ENCODE measurements at regions not wholly inside any gene's neighbourhood (a gene's known extent, or its start where the extent isn't known, plus 50 kb on each side); places are given as distances from the start of the nearest gene placed in this dataset.

DNA sequence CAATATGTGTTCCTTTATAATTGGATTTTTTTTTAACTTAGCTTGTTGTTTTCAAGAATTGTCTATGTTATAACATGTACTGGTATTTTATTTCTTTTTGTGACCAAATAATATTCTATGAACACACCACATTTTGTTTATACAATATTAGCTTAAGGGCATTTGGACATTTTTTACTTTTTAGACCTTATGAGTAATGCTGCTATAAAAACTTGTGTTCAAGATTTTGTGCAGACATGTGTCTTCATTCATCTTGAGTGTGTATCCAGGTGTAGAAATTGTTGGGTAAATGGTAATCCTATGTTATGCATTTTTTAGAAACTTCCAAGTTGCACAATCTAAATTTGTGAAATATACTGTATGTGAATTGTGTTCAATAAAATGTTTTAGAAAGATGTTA lies 936.7 kb downstream of the CCSER2 start:
- H4K8ac ChIP-seq (ENCODE audit: low read depth, low read length) = no peak overlapping the region
- H2AK5ac ChIP-seq (ENCODE audit: low read length) = no peak overlapping the region
- no peak overlapping the region for H3K4ac ChIP-seq (ENCODE audit: low read depth, low read length)
- no peak overlapping the region for H3K4me2 ChIP-seq (ENCODE audit: low read length)
- H2BK5ac ChIP-seq (ENCODE audit: low read depth, low read length, poor library complexity) = no peak overlapping the region
- H3K14ac ChIP-seq (ENCODE audit: low read length) = no peak overlapping the region
- H3K79me1 ChIP-seq (ENCODE audit: low read length) = no peaks in the 10 kb centered on the region
- no peak overlapping the region for H2AFZ ChIP-seq (ENCODE audit: insufficient read depth, low read length, poor library complexity)
- H2BK12ac ChIP-seq (ENCODE audit: low read length) = no peak overlapping the region
- H3K27ac ChIP-seq (ENCODE audit: low read depth, low read length) = no peak overlapping the region
- H3K9ac ChIP-seq (ENCODE audit: low read length) = no peak overlapping the region
- no peak overlapping the region for H4K91ac ChIP-seq (ENCODE audit: low read depth, low read length)
- H3K4me3 ChIP-seq (ENCODE audit: low read depth, low read length) = no peak overlapping the region
- no peak overlapping the region for H2BK120ac ChIP-seq (ENCODE audit: insufficient read depth, low read length, poor library complexity)
- no peaks in the 10 kb centered on the region for H3K9me3 ChIP-seq (ENCODE audit: insufficient read depth, low read depth, low read length)
- no peak overlapping the region for H3K18ac ChIP-seq (ENCODE audit: low read length)
- DNase-seq = no peak
- no peaks in the 10 kb centered on the region for H3K79me2 ChIP-seq (ENCODE audit: control insufficient read depth, insufficient read depth, low read length, poor library complexity)
- H3K36me3 ChIP-seq (ENCODE audit: control insufficient read depth in 1 of 2, insufficient read depth in 2 of 2, low read length in 2 of 2) = no peaks in the 10 kb centered on the region
- no peak overlapping the region for H3K23ac ChIP-seq (ENCODE audit: low read length)
- H3K27me3 ChIP-seq (ENCODE audit: insufficient read depth, low read length) = no peaks in the 10 kb centered on the region
- H3K4me1 ChIP-seq (ENCODE audit: control insufficient read depth in 1 of 2, insufficient read depth in 2 of 2, low read length in 2 of 2) = peaks cover 0 to 2% of the 10 kb centered on the region in 2 experiments
- no peak overlapping the region for H4K12ac ChIP-seq (ENCODE audit: low read depth, low read length)

DNA sequence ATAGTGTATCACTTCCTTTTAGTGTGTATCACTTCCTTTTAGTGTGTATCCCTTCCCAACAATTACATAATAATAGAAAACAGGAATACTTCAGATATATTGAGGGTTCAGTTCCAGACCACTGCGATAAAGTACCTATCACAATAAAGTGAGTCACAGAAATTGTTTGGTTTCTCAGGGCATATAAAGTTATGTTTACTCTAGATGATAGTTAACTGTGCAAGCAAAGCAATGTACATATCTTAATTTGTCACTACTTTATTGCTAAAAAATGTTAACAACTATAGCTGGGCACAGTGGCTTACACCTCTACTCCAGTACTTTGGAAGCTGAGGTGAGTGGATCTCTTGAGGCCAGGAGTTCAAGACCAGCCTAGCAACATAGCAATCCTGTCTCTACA lies 938.4 kb downstream of the CCSER2 start:
- Histone ChIP-seq H3K14ac (ENCODE audit: low read length) (no peak overlapping the region), H3K4me3 (ENCODE audit: low read depth, low read length) (no peak overlapping the region), H3K4me1 (ENCODE audit: control insufficient read depth in 1 of 2, insufficient read depth in 2 of 2, low read length in 2 of 2) (no peaks in the 10 kb centered on the region), H3K27ac (ENCODE audit: low read depth, low read length) (no peak overlapping the region), H2AK5ac (ENCODE audit: low read length) (no peak overlapping the region), H3K79me2 (ENCODE audit: control insufficient read depth, insufficient read depth, low read length, poor library complexity) (no peaks in the 10 kb centered on the region), H3K9ac (ENCODE audit: low read length) (no peak overlapping the region), H2AFZ (ENCODE audit: insufficient read depth, low read length, poor library complexity) (no peak overlapping the region), H3K79me1 (ENCODE audit: low read length) (no peaks in the 10 kb centered on the region), H4K8ac (ENCODE audit: low read depth, low read length) (no peak overlapping the region), H2BK120ac (ENCODE audit: insufficient read depth, low read length, poor library complexity) (no peak overlapping the region), H4K91ac (ENCODE audit: low read depth, low read length) (no peak overlapping the region), H3K4me2 (ENCODE audit: low read length) (no peak overlapping the region), H3K36me3 (ENCODE audit: control insufficient read depth in 1 of 2, insufficient read depth in 2 of 2, low read length in 2 of 2) (no peaks in the 10 kb centered on the region), H4K12ac (ENCODE audit: low read depth, low read length) (no peak overlapping the region), H3K9me3 (ENCODE audit: insufficient read depth, low read depth, low read length) (no peaks in the 10 kb centered on the region), H2BK12ac (ENCODE audit: low read length) (no peak overlapping the region), H2BK5ac (ENCODE audit: low read depth, low read length, poor library complexity) (no peak overlapping the region), H3K23ac (ENCODE audit: low read length) (no peak overlapping the region), H3K27me3 (ENCODE audit: insufficient read depth, low read length) (no peaks in the 10 kb centered on the region), H3K18ac (ENCODE audit: low read length) (no peak overlapping the region), H3K4ac (ENCODE audit: low read depth, low read length) (no peak overlapping the region)
- WGBS (ENCODE audit: extremely low coverage, insufficient coverage, insufficient read length) = no CpG with 5 or more reads among the region's 1 CpG
- DNase-seq = no peak

DNA sequence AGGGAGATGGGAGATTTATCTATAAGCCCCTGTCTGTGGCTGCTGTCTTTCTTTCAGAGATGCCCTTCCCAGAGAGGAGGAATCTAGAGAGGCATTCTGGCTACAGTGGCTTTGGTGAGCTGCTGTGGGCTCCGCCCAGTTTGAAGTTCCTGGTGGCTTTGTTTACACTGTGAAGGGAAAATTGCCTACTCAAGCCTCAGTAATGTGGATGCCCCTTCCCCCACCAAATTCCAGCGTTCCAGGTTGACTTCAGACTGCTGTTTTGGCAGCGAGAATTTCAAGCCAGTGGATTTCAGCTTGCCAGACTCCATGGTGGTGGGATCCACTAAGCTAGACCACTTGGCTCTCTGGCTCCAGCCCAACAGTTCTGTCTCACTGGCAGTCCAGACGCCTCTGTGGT lies 951.6 kb downstream of the CCSER2 start:
- Histone ChIP-seq H2BK12ac (ENCODE audit: low read length) (no peak overlapping the region), H2AK5ac (ENCODE audit: low read length) (no peak overlapping the region), H4K91ac (ENCODE audit: low read depth, low read length) (no peak overlapping the region), H3K4ac (ENCODE audit: low read depth, low read length) (no peak overlapping the region), H3K27ac (ENCODE audit: low read depth, low read length) (no peak overlapping the region), H2BK5ac (ENCODE audit: low read depth, low read length, poor library complexity) (no peak overlapping the region), H3K9ac (ENCODE audit: low read length) (no peak overlapping the region), H4K8ac (ENCODE audit: low read depth, low read length) (no peak overlapping the region), H3K14ac (ENCODE audit: low read length) (no peak overlapping the region), H2BK120ac (ENCODE audit: insufficient read depth, low read length, poor library complexity) (no peak overlapping the region), H2AFZ (ENCODE audit: insufficient read depth, low read length, poor library complexity) (no peak overlapping the region), H3K79me1 (ENCODE audit: low read length) (peaks cover 3% of the 10 kb centered on the region), H3K4me3 (ENCODE audit: low read depth, low read length) (no peak overlapping the region), H3K36me3 (ENCODE audit: control insufficient read depth in 1 of 2, insufficient read depth in 2 of 2, low read length in 2 of 2) (no peaks in the 10 kb centered on the region), H3K18ac (ENCODE audit: low read length) (no peak overlapping the region), H3K4me1 (ENCODE audit: control insufficient read depth in 1 of 2, insufficient read depth in 2 of 2, low read length in 2 of 2) (peaks cover 10 to 12% of the 10 kb centered on the region in 2 experiments), H3K27me3 (ENCODE audit: insufficient read depth, low read length) (no peaks in the 10 kb centered on the region), H3K79me2 (ENCODE audit: control insufficient read depth, insufficient read depth, low read length, poor library complexity) (no peaks in the 10 kb centered on the region), H3K9me3 (ENCODE audit: insufficient read depth, low read depth, low read length) (no peaks in the 10 kb centered on the region), H3K4me2 (ENCODE audit: low read length) (no peak overlapping the region), H3K23ac (ENCODE audit: low read length) (no peak overlapping the region), H4K12ac (ENCODE audit: low read depth, low read length) (no peak overlapping the region)
- no CpG with 5 or more reads among the region's 4 CpGs for WGBS (ENCODE audit: extremely low coverage, insufficient coverage, insufficient read length)
- DNase-seq = peak in 1 of 2 donors; percentile 12

DNA sequence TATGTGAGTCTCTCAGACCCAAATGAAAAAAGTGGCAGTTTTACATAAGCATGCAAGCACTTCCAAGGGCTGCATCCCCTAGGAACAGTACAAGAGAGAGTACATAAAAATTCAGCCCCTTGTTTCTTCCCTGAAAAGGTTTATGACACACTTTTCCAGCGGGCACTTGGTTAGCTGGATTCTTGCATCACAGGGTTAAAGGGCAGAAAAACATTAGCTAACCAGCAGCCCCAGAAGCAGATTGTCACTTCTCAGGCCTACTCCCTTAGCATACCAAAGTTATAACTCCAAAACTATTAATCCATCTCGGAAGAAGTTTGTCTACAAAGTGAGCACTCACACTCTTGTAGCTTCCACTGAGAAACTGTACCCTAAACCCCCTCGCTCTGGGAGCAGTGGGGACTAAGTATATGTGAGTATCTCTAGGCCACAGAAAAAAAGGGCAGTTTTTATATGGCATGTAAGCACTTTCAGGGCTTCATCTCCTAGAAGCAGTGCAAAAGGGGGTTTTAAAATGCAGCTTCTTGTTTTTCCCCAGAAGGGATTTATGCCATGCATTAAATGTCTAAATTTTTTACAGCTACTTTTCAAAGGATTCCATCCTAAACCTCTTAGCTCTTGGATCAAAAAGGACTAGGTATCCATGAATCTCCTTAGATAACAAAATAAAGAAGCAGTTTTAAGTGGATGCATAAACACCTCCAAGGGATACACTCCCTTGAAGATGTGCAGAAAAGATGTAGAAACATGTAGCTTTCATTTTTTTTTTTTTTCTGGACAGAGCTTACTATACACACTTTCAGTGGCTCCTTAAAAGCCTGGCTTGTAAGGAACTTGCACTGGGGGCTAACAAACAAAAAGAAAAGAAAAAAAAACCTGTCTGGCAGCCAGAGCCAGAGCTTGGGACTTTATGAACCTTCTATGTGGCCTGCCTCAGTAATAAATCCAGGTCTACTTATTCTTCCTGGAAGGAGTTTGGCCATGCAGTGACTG lies 956.7 kb downstream of the CCSER2 start:
- Histone ChIP-seq H4K91ac (ENCODE audit: low read depth, low read length) (no peak overlapping the region), H3K27me3 (ENCODE audit: insufficient read depth, low read length) (no peaks in the 10 kb centered on the region), H3K79me2 (ENCODE audit: control insufficient read depth, insufficient read depth, low read length, poor library complexity) (no peaks in the 10 kb centered on the region), H3K4me3 (ENCODE audit: low read depth, low read length) (no peak overlapping the region), H2BK5ac (ENCODE audit: low read depth, low read length, poor library complexity) (no peak overlapping the region), H3K79me1 (ENCODE audit: low read length) (peaks cover 3% of the 10 kb centered on the region), H3K14ac (ENCODE audit: low read length) (no peak overlapping the region), H3K4me2 (ENCODE audit: low read length) (no peak overlapping the region), H2AFZ (ENCODE audit: insufficient read depth, low read length, poor library complexity) (no peak overlapping the region), H3K27ac (ENCODE audit: low read depth, low read length) (no peak overlapping the region), H3K23ac (ENCODE audit: low read length) (no peak overlapping the region), H4K12ac (ENCODE audit: low read depth, low read length) (no peak overlapping the region), H2BK12ac (ENCODE audit: low read length) (no peak overlapping the region), H3K18ac (ENCODE audit: low read length) (no peak overlapping the region), H3K9me3 (ENCODE audit: insufficient read depth, low read depth, low read length) (no peaks in the 10 kb centered on the region), H4K8ac (ENCODE audit: low read depth, low read length) (no peak overlapping the region), H2BK120ac (ENCODE audit: insufficient read depth, low read length, poor library complexity) (no peak overlapping the region), H3K9ac (ENCODE audit: low read length) (no peak overlapping the region), H2AK5ac (ENCODE audit: low read length) (no peak overlapping the region), H3K4ac (ENCODE audit: low read depth, low read length) (no peak overlapping the region), H3K36me3 (ENCODE audit: control insufficient read depth in 1 of 2, insufficient read depth in 2 of 2, low read length in 2 of 2) (no peaks in the 10 kb centered on the region), H3K4me1 (ENCODE audit: control insufficient read depth in 1 of 2, insufficient read depth in 2 of 2, low read length in 2 of 2) (peaks cover 5% of the 10 kb centered on the region in 2 experiments)
- WGBS (ENCODE audit: extremely low coverage, insufficient coverage, insufficient read length) = no CpG with 5 or more reads among the region's 3 CpGs
- DNase-seq = no peak
